SU-DHL-6 (cell line): ENCODE measurements at regions not wholly inside any gene's neighbourhood (a gene's known extent, or its start where the extent isn't known, plus 50 kb on each side); places are given as distances from the start of the nearest gene placed in this dataset.

Source experiments
- H2AFZ ChIP-seq: fragments of 200-600 bp; sonication (generic); 2 replicates; pipeline ENCODE4 v1.6.1; 2014; ENCODE audit warnings: low read depth, mild to moderate bottlenecking, moderate library complexity, mixed read lengths, antibody characterized with exemption, low read length; ENCODE audit not compliant: severe bottlenecking
- H3F3A ChIP-seq: fragments of 200-600 bp; shearing (Covaris generic); 2 replicates; pipeline ENCODE4 v1.6.0; 2016; ENCODE audit warnings: antibody characterized with exemption, mild to moderate bottlenecking; ENCODE audit not compliant: insufficient read depth
- H3K27ac ChIP-seq: fragments of 200-600 bp; sonication (generic); 2 replicates; pipeline ENCODE4 v1.5.1; 2016; ENCODE audit warnings: low read depth, mild to moderate bottlenecking, low read length, moderate library complexity, mixed read lengths
- H3K27me3 ChIP-seq: fragments of 200-600 bp; sonication (generic), shearing (Covaris generic); 2 replicates; pipeline ENCODE4 v1.6.0; 2014; ENCODE audit warnings: mild to moderate bottlenecking, low read length
- H3K36me3 ChIP-seq: fragments of 200-600 bp; sonication (generic); 2 replicates; pipeline ENCODE4 v1.6.1; 2014; ENCODE audit warnings: mild to moderate bottlenecking, low read length, mixed read lengths
- H3K4me2 ChIP-seq: fragments of 300-600, 200-600 bp; shearing (Covaris generic), sonication (generic); 2 replicates; pipeline ENCODE4 v1.6.0; 2014; ENCODE audit warnings: low read length, low read depth, mild to moderate bottlenecking; ENCODE audit not compliant: poor library complexity, severe bottlenecking
- H3K4me3 ChIP-seq: fragments of 200-600 bp; sonication (generic); 2 replicates; pipeline ENCODE4 v1.5.1; 2014; ENCODE audit warnings: antibody characterized with exemption, low read length, mild to moderate bottlenecking, mixed read lengths; ENCODE audit not compliant: insufficient read depth, poor library complexity, severe bottlenecking
- H3K79me2 ChIP-seq: fragments of 200-600 bp; sonication (generic); 2 replicates; pipeline ENCODE4 v1.6.1; 2014; ENCODE audit warnings: mild to moderate bottlenecking, low read length, moderate library complexity; ENCODE audit not compliant: insufficient read depth
- H3K9ac ChIP-seq: fragments of 200-600 bp; sonication (generic); 2 replicates; pipeline ENCODE4 v1.7.0; 2014; ENCODE audit warnings: mild to moderate bottlenecking, low read length
- H3K9me2 ChIP-seq: fragments of 200-600 bp; sonication (generic); replicated peaks from 2 replicates; pipeline ENCODE4 v1.6.1; 2014; ENCODE audit warnings: low read length; ENCODE audit not compliant: insufficient read depth
- H3K9me3 ChIP-seq: fragments of 200-600 bp; sonication (generic); 2 replicates; pipeline ENCODE4 v1.6.1; 2014; ENCODE audit warnings: low read length, mixed read lengths; ENCODE audit not compliant: insufficient read depth
- H4K20me1 ChIP-seq: fragments of 200-600 bp; sonication (generic); 2 replicates; pipeline ENCODE4 v1.6.1; 2014; ENCODE audit warnings: low read depth, mild to moderate bottlenecking, antibody characterized with exemption, low read length, moderate library complexity, mixed read lengths
- CTCF ChIP-seq: fragments of 200-600 bp; sonication (generic); IDR thresholded peaks from one replicate; pipeline ENCODE4 v1.5.1; 2017; ENCODE audit warnings: antibody characterized with exemption, mild to moderate bottlenecking, low read length, moderate library complexity; ENCODE audit not compliant: insufficient read depth, poor library complexity, severe bottlenecking
- EZH2phosphoT487 ChIP-seq: fragments of 200-600 bp; sonication (generic), shearing (Covaris generic); conservative IDR thresholded peaks from 2 replicates; pipeline ENCODE4 v1.6.1; 2018; ENCODE audit warnings: mild to moderate bottlenecking, antibody characterized with exemption, low read length, moderate library complexity, mixed read lengths

- Histone ChIP-seq H3K9me2 (no peaks in the 10 kb centered on the region), H4K20me1 (no peaks in the 10 kb centered on the region), H3K4me3 (no peak overlapping the region), H3F3A (no peaks in the 10 kb centered on the region), H3K4me2 (no peak overlapping the region), H3K27me3 (no peaks in the 10 kb centered on the region), H3K36me3 (no peaks in the 10 kb centered on the region), H3K9me3 (no peaks in the 10 kb centered on the region), H2AFZ (no peak overlapping the region), H3K79me2 (no peaks in the 10 kb centered on the region), H3K27ac (no peak overlapping the region), H3K9ac (no peak overlapping the region)
- no peak for TF ChIP-seq CTCF
- no peak for TF ChIP-seq EZH2phosphoT487
Measured at GRCh38 chr12:13313886-13314285, 117.4 kb downstream of the EMP1 start.

- Histone ChIP-seq H4K20me1 (no peaks in the 10 kb centered on the region), H3K4me3 (no peak overlapping the region), H3K27ac (no peak overlapping the region), H3K4me2 (no peak overlapping the region), H3K27me3 (no peaks in the 10 kb centered on the region), H3K9me2 (no peaks in the 10 kb centered on the region), H3F3A (no peaks in the 10 kb centered on the region), H3K9ac (no peak overlapping the region), H3K36me3 (no peaks in the 10 kb centered on the region), H3K79me2 (no peaks in the 10 kb centered on the region), H2AFZ (no peak overlapping the region), H3K9me3 (no peaks in the 10 kb centered on the region)
- TF ChIP-seq CTCF (no peak), EZH2phosphoT487 (no peak)
Measured at GRCh38 chr12:13311551-13311950, 115.0 kb downstream of the EMP1 start.

- Histone ChIP-seq H3K79me2 (no peaks in the 10 kb centered on the region), H3K4me3 (no peak overlapping the region), H3K9me3 (no peaks in the 10 kb centered on the region), H3K27ac (no peak overlapping the region), H3F3A (no peaks in the 10 kb centered on the region), H3K36me3 (no peaks in the 10 kb centered on the region), H3K27me3 (no peaks in the 10 kb centered on the region), H2AFZ (no peak overlapping the region), H3K9me2 (no peaks in the 10 kb centered on the region), H3K4me2 (no peak overlapping the region), H4K20me1 (no peaks in the 10 kb centered on the region), H3K9ac (no peak overlapping the region)
- TF ChIP-seq CTCF (no peak), EZH2phosphoT487 (no peak)
Measured at GRCh38 chr12:13307143-13307816, 110.8 kb downstream of the EMP1 start.
